Nephron (organoid): ENCODE measurements at regions not wholly inside any gene's neighbourhood (a gene's known extent, or its start where the extent isn't known, plus 50 kb on each side); places are given as distances from the start of the nearest gene placed in this dataset.

Experiments
- H3K27ac Mint-ChIP-seq, 3 experiments: 2 replicates each; pipeline ENCODE4 v1.8.0; 2020; ENCODE audit warnings: mixed read lengths in 3 of 3, mild to moderate bottlenecking in 2 of 3, moderate library complexity in 1 of 3
- H3K27me3 Mint-ChIP-seq: 2 replicates; pipeline ENCODE4 v1.8.0; 2021; ENCODE audit warnings: low read depth, mild to moderate bottlenecking, moderate library complexity, mixed read lengths
- H3K36me3 Mint-ChIP-seq: 2 replicates; pipeline ENCODE4 v1.8.0; 2020; ENCODE audit warnings: low read depth, mixed read lengths
- H3K4me1 Mint-ChIP-seq: 2 replicates; pipeline ENCODE4 v1.8.0; 2020; ENCODE audit warnings: mixed read lengths
- H3K4me3 Mint-ChIP-seq, 3 experiments: 2 replicates each; pipeline ENCODE4 v1.8.0; 2020; ENCODE audit warnings: mild to moderate bottlenecking in 3 of 3, mixed read lengths in 3 of 3, moderate library complexity in 2 of 3
- H3K9me3 Mint-ChIP-seq: 2 replicates; pipeline ENCODE4 v1.8.0; 2020; ENCODE audit warnings: mixed read lengths
- CTCF ChIP-seq, 3 experiments: fragments of 200-600 bp; sonication (generic); IDR thresholded peaks; one replicate each; pipeline ENCODE4 v1.5.0; 2021; ENCODE audit warnings: antibody characterized with exemption in 3 of 3; ENCODE audit not compliant: unreplicated experiment in 3 of 3

- no peak overlapping the region for H3K27ac Mint-ChIP-seq
- no peak for TF ChIP-seq CTCF (IDR thresholded peaks at IDR 0.05; ENCODE audit: unreplicated experiment in 3 of 3)
- H3K36me3 Mint-ChIP-seq: no peaks in the 10 kb centered on the region
- no peaks in the 10 kb centered on the region for H3K9me3 Mint-ChIP-seq
- peaks cover 4% of the 10 kb centered on the region for H3K27me3 Mint-ChIP-seq
- H3K4me3 Mint-ChIP-seq: no peak overlapping the region
- peaks cover 42% of the 10 kb centered on the region for H3K4me1 Mint-ChIP-seq
Observed at GRCh38 chr5:4981608-4982007, 158.5 kb upstream of the ADAMTS16 start.

GRCh38 chr5:4983701-4984100 is 156.4 kb upstream of the ADAMTS16 start:
- H3K4me3 Mint-ChIP-seq: no peak overlapping the region
- H3K4me1 Mint-ChIP-seq: peaks cover 40% of the 10 kb centered on the region
- H3K27ac Mint-ChIP-seq: peak overlapping the region; percentile 86 to 92 (median 90)
- no peak for TF ChIP-seq CTCF (IDR thresholded peaks at IDR 0.05; ENCODE audit: unreplicated experiment in 3 of 3)
- H3K36me3 Mint-ChIP-seq: no peaks in the 10 kb centered on the region
- no peaks in the 10 kb centered on the region for H3K9me3 Mint-ChIP-seq
- peaks cover 4% of the 10 kb centered on the region for H3K27me3 Mint-ChIP-seq

GRCh38 chr5:4984461-4984860 is 155.7 kb upstream of the ADAMTS16 start:
- TF ChIP-seq CTCF (IDR thresholded peaks at IDR 0.05; ENCODE audit: unreplicated experiment in 3 of 3): no peak
- Mint-ChIP-seq H3K36me3 (no peaks in the 10 kb centered on the region), H3K4me3 (no peak overlapping the region), H3K27me3 (peaks cover 4% of the 10 kb centered on the region), H3K27ac (peak overlapping the region; percentile 90 to 92 (median 90)), H3K9me3 (no peaks in the 10 kb centered on the region), H3K4me1 (peaks cover 44% of the 10 kb centered on the region)

- H3K27me3 Mint-ChIP-seq: no peaks in the 10 kb centered on the region
- no peaks in the 10 kb centered on the region for H3K9me3 Mint-ChIP-seq
- H3K36me3 Mint-ChIP-seq: no peaks in the 10 kb centered on the region
- H3K4me3 Mint-ChIP-seq: no peak overlapping the region
- peaks cover 54% of the 10 kb centered on the region for H3K4me1 Mint-ChIP-seq
- peak overlapping the region; percentile 93 to 98 (median 97) for H3K27ac Mint-ChIP-seq
- TF ChIP-seq CTCF (IDR thresholded peaks at IDR 0.05; ENCODE audit: unreplicated experiment in 3 of 3): no peak
Observed at GRCh38 chr5:4987431-4987830, 152.7 kb upstream of the ADAMTS16 start.

GRCh38 chr5:4989118-4989517 is 151.0 kb upstream of the ADAMTS16 start:
- no peaks in the 10 kb centered on the region for H3K9me3 Mint-ChIP-seq
- no peaks in the 10 kb centered on the region for H3K27me3 Mint-ChIP-seq
- peak overlapping the region; percentile 93 to 98 (median 97) for H3K27ac Mint-ChIP-seq
- TF ChIP-seq CTCF (IDR thresholded peaks at IDR 0.05; ENCODE audit: unreplicated experiment in 3 of 3): no peak
- H3K4me3 Mint-ChIP-seq: no peak overlapping the region
- no peaks in the 10 kb centered on the region for H3K36me3 Mint-ChIP-seq
- H3K4me1 Mint-ChIP-seq: peaks cover 44% of the 10 kb centered on the region

GRCh38 chr5:4990017-4990416 is 150.1 kb upstream of the ADAMTS16 start:
- Mint-ChIP-seq H3K4me1 (peaks cover 38% of the 10 kb centered on the region), H3K27me3 (no peaks in the 10 kb centered on the region), H3K9me3 (no peaks in the 10 kb centered on the region), H3K36me3 (no peaks in the 10 kb centered on the region), H3K4me3 (no peak overlapping the region), H3K27ac (peak overlapping the region; percentile 93 to 98 (median 97))
- TF ChIP-seq CTCF (IDR thresholded peaks at IDR 0.05; ENCODE audit: unreplicated experiment in 3 of 3): no peak
